Left lung (tissue), 4 donors: ENCODE measurements at regions not wholly inside any gene's neighbourhood (a gene's known extent, or its start where the extent isn't known, plus 50 kb on each side); places are given as distances from the start of the nearest gene placed in this dataset.
A peak's percentile ranks its signal among the peaks of the same experiment; 100 is the strongest.

Source experiments
- ATAC-seq: fragments of 200-7000 bp; cut with Tn5 transposase; one replicate; pipeline ENCODE4 v1.9.1; 2020; ENCODE audit warnings: moderate library complexity
- DNase-seq, 4 donors: peaks; one replicate each; pipeline ENCODE4 v3.0.0-alpha.2; 2013 to 2020
- H3K27ac ChIP-seq, 2 donors: fragments of 200-600 bp; sonication (generic) in 1 of 2; one replicate each; pipeline versions ENCODE4 v1.5.0 to v1.8.0; 2020 to 2021
- H3K27me3 ChIP-seq, 2 donors: fragments of 200-600 bp; sonication (generic) in 1 of 2; one replicate each; pipeline versions ENCODE4 v1.5.0 to v1.8.0; 2020 to 2021
- H3K36me3 ChIP-seq, 2 donors: fragments of 200-600 bp; sonication (generic) in 1 of 2; one replicate each; pipeline versions ENCODE4 v1.5.0 to v1.8.0; 2020 to 2021
- H3K4me1 ChIP-seq, 2 donors: fragments of 200-600 bp; one replicate each; pipeline ENCODE4 v1.8.0; 2021
- H3K4me3 ChIP-seq, 2 donors: fragments of 200-600 bp; sonication (generic) in 1 of 2; one replicate each; pipeline versions ENCODE4 v1.5.0 to v1.8.0; 2020 to 2021; ENCODE audit warnings: mild to moderate bottlenecking in 1 of 2
- H3K9me3 ChIP-seq, 2 donors: fragments of 200-600 bp; sonication (generic) in 1 of 2; one replicate each; pipeline versions ENCODE4 v1.5.0 to v1.8.0; 2020 to 2021
- CTCF ChIP-seq, 2 donors: fragments of 200-600 bp; sonication (generic) in 1 of 2; IDR thresholded peaks; one replicate each; pipeline versions ENCODE4 v1.5.0 to v1.8.0; 2021; ENCODE audit warnings: antibody characterized with exemption in 2 of 2
- intact Hi-C, 2 donors: fragments of 100-400 bp; cut with DNase I; formaldehyde crosslinking; loops; one replicate each; pipeline versions ENCODE4 v1.11.2 to v1.14.2; 2022
- donor health status: DM: no; HTN: yes; CAD: no.
- donor health status: DM: no; HTN: no; CAD: no.

- peaks cover 0 to 34% of the 10 kb centered on the region in 2 donors for H3K27me3 ChIP-seq
- ATAC-seq: no peak
- no peak overlapping the region for H3K27ac ChIP-seq
- H3K4me1 ChIP-seq: peaks cover 0 to 8% of the 10 kb centered on the region in 2 donors
- intact Hi-C loops: no loop called here
- no peaks in the 10 kb centered on the region for H3K9me3 ChIP-seq
- TF ChIP-seq CTCF (IDR thresholded peaks at IDR 0.05): no peak
- H3K36me3 ChIP-seq: no peaks in the 10 kb centered on the region
- H3K4me3 ChIP-seq: no peak overlapping the region
- DNase-seq: no peak
These were observed 765.6 kb upstream of the TBX3 start for GRCh38 chr12:115449526-115449925.

- intact Hi-C loops: no loop called here
- TF ChIP-seq CTCF (IDR thresholded peaks at IDR 0.05): no peak
- Histone ChIP-seq H3K4me3 (no peak overlapping the region), H3K36me3 (no peaks in the 10 kb centered on the region), H3K9me3 (no peaks in the 10 kb centered on the region), H3K27me3 (no peaks in the 10 kb centered on the region), H3K4me1 (peaks cover 0 to 8% of the 10 kb centered on the region in 2 donors), H3K27ac (no peak overlapping the region)
- ATAC-seq (no peak), DNase-seq (no peak)
These were observed 760.4 kb upstream of the TBX3 start for GRCh38 chr12:115444346-115444745.

- intact Hi-C loops: no loop called here
- H3K36me3 ChIP-seq: no peaks in the 10 kb centered on the region
- no peak overlapping the region for H3K4me3 ChIP-seq
- no peak for TF ChIP-seq CTCF (IDR thresholded peaks at IDR 0.05)
- H3K27me3 ChIP-seq: no peaks in the 10 kb centered on the region
- no peak overlapping the region for H3K27ac ChIP-seq
- peaks cover 0 to 8% of the 10 kb centered on the region in 2 donors for H3K4me1 ChIP-seq
- no peak for DNase-seq
- ATAC-seq: no peak
- no peaks in the 10 kb centered on the region for H3K9me3 ChIP-seq
These were observed 759.5 kb upstream of the TBX3 start for GRCh38 chr12:115443351-115443938.

GRCh38 chr12:115440438-115440837 lies 756.5 kb upstream of the TBX3 start:
- DNase-seq (peak in 1 of 4 donors; percentile 35), ATAC-seq (no peak)
- TF ChIP-seq CTCF (IDR thresholded peaks at IDR 0.05): no peak
- intact Hi-C loops: no loop called here
- peak overlapping the region in 1 of 2 donors; percentile 23 for H3K27ac ChIP-seq
- peaks cover 0 to 8% of the 10 kb centered on the region in 2 donors for H3K4me1 ChIP-seq
- no peaks in the 10 kb centered on the region for H3K27me3 ChIP-seq
- no peak overlapping the region for H3K4me3 ChIP-seq
- no peaks in the 10 kb centered on the region for H3K9me3 ChIP-seq
- no peaks in the 10 kb centered on the region for H3K36me3 ChIP-seq

- H3K4me3 ChIP-seq: no peak overlapping the region
- peak overlapping the region in 1 of 2 donors; percentile 28 for H3K27ac ChIP-seq
- H3K4me1 ChIP-seq: peaks cover 0 to 8% of the 10 kb centered on the region in 2 donors
- DNase-seq (no peak), ATAC-seq (no peak)
- no peaks in the 10 kb centered on the region for H3K27me3 ChIP-seq
- no peaks in the 10 kb centered on the region for H3K36me3 ChIP-seq
- TF ChIP-seq CTCF (IDR thresholded peaks at IDR 0.05): no peak
- H3K9me3 ChIP-seq: no peaks in the 10 kb centered on the region
- intact Hi-C loops: no loop called here
These were observed 755.1 kb upstream of the TBX3 start for GRCh38 chr12:115439008-115439601.
